Ishikawa (cell line): ENCODE measurements at regions not wholly inside any gene's neighbourhood (a gene's known extent, or its start where the extent isn't known, plus 50 kb on each side); places are given as distances from the start of the nearest gene placed in this dataset.

ENCODE experiments used
- CEBPB ChIP-seq: IDR thresholded peaks from 2 replicates; pipeline ENCODE4 v1.6.1; 2012
- CREB1 ChIP-seq: IDR thresholded peaks from 2 replicates; pipeline ENCODE4 v1.6.1; 2012; ENCODE audit warnings: low read depth
- EGR1 ChIP-seq: IDR thresholded peaks from 2 replicates; pipeline ENCODE4 v1.6.1; 2012
- EP300 ChIP-seq: IDR thresholded peaks from 2 replicates; pipeline ENCODE4 v1.6.1; 2012; ENCODE audit warnings: borderline replicate concordance
- FOXM1 ChIP-seq: IDR thresholded peaks from 2 replicates; pipeline ENCODE4 v1.6.1; 2012; ENCODE audit warnings: low read depth, borderline replicate concordance
- MAX ChIP-seq: IDR thresholded peaks from 2 replicates; pipeline ENCODE4 v1.6.1; 2012
- NFIC ChIP-seq: IDR thresholded peaks from 2 replicates; pipeline ENCODE4 v1.6.1; 2012
- RAD21 ChIP-seq: IDR thresholded peaks from 2 replicates; pipeline ENCODE4 v1.6.1; 2012; ENCODE audit warnings: low read depth
- REST ChIP-seq: IDR thresholded peaks from 2 replicates; pipeline ENCODE4 v1.6.1; 2012; ENCODE audit warnings: low read depth, mild to moderate bottlenecking
- TAF1 ChIP-seq: IDR thresholded peaks from 2 replicates; pipeline ENCODE4 v1.6.1; 2012; ENCODE audit warnings: low read depth, mild to moderate bottlenecking
- TCF12 ChIP-seq: IDR thresholded peaks from 2 replicates; pipeline ENCODE4 v1.6.1; 2012; ENCODE audit warnings: low read depth
- TEAD4 ChIP-seq: IDR thresholded peaks from 2 replicates; pipeline ENCODE4 v1.6.1; 2012
- USF1 ChIP-seq: IDR thresholded peaks from 2 replicates; pipeline ENCODE4 v1.6.1; 2012
- YY1 ChIP-seq: IDR thresholded peaks from 2 replicates; pipeline ENCODE4 v1.6.1; 2012; ENCODE audit warnings: low read depth
- ZBTB7A ChIP-seq: IDR thresholded peaks from 2 replicates; pipeline ENCODE4 v1.6.1; 2012; ENCODE audit warnings: low read depth

- TF ChIP-seq TCF12 (no peak), EGR1 (no peak), CEBPB (no peak), REST (no peak), FOXM1 (no peak), YY1 (no peak), ZBTB7A (no peak), TAF1 (no peak), MAX (no peak), USF1 (no peak), RAD21 (no peak), CREB1 (no peak), TEAD4 (no peak)
Observed at GRCh38 chr13:60974296-60974695, 441.4 kb downstream of the PCDH20 start.

GRCh38 chr13:60973529-60973928 is 442.1 kb downstream of the PCDH20 start:
- TF ChIP-seq CEBPB, result no peak
- no peak for TF ChIP-seq USF1
- no peak for TF ChIP-seq TCF12
- no peak for TF ChIP-seq NFIC
- TF ChIP-seq YY1, result no peak
- no peak for TF ChIP-seq CREB1
- no peak for TF ChIP-seq REST
- no peak for TF ChIP-seq EGR1
- no peak for TF ChIP-seq ZBTB7A
- TF ChIP-seq FOXM1, result no peak

- TF ChIP-seq USF1 (no peak), TAF1 (no peak), TCF12 (no peak), EGR1 (no peak), TEAD4 (no peak), FOXM1 (no peak), YY1 (no peak), REST (no peak), CEBPB (no peak)
Observed at GRCh38 chr13:60970736-60971135, 444.9 kb downstream of the PCDH20 start.

GRCh38 chr13:60969656-60970055 is 446.0 kb downstream of the PCDH20 start:
- TF ChIP-seq YY1, result no peak
- no peak for TF ChIP-seq EGR1
- no peak for TF ChIP-seq FOXM1
- no peak for TF ChIP-seq TAF1
- no peak for TF ChIP-seq TEAD4
- TF ChIP-seq ZBTB7A, result no peak
- TF ChIP-seq RAD21, result no peak
- TF ChIP-seq EP300, result no peak
- TF ChIP-seq CREB1, result no peak
- TF ChIP-seq TCF12, result no peak
- no peak for TF ChIP-seq NFIC
- TF ChIP-seq USF1, result no peak
- TF ChIP-seq REST, result no peak
